Endothelial cell (in vitro differentiated cells): ENCODE measurements at regions not wholly inside any gene's neighbourhood (a gene's known extent, or its start where the extent isn't known, plus 50 kb on each side); places are given as distances from the start of the nearest gene placed in this dataset.

Source experiments
- DNase-seq: peaks from one replicate; pipeline ENCODE4 v3.0.0; 2021; ENCODE audit warnings: low spot score
- H3K27ac Mint-ChIP-seq: one replicate; pipeline ENCODE4 v1.8.0; 2021; ENCODE audit warnings: mixed read lengths, inconsistent platforms; ENCODE audit not compliant: unreplicated experiment
- H3K27me3 Mint-ChIP-seq: one replicate; pipeline ENCODE4 v1.8.0; 2021; ENCODE audit warnings: mild to moderate bottlenecking, moderate library complexity, mixed read lengths, inconsistent platforms; ENCODE audit not compliant: unreplicated experiment
- H3K36me3 Mint-ChIP-seq: one replicate; pipeline ENCODE4 v1.8.0; 2021; ENCODE audit warnings: mild to moderate bottlenecking, low read depth, mixed read lengths, inconsistent platforms; ENCODE audit not compliant: unreplicated experiment
- H3K4me1 Mint-ChIP-seq: one replicate; pipeline ENCODE4 v1.8.0; 2021; ENCODE audit warnings: mild to moderate bottlenecking, mixed read lengths, inconsistent platforms; ENCODE audit not compliant: unreplicated experiment
- H3K4me3 Mint-ChIP-seq: one replicate; pipeline ENCODE4 v1.8.0; 2021; ENCODE audit warnings: mild to moderate bottlenecking, mixed read lengths, inconsistent platforms; ENCODE audit not compliant: unreplicated experiment
- H3K9me3 Mint-ChIP-seq: one replicate; pipeline ENCODE4 v1.8.0; 2021; ENCODE audit warnings: mixed read lengths, inconsistent platforms; ENCODE audit not compliant: unreplicated experiment
- TF ChIP-seq, protein P1 (sequence below): fragments of 200-600 bp; sonication (generic); IDR thresholded peaks from one replicate; pipeline ENCODE4 v1.5.0; 2021; ENCODE audit warnings: antibody characterized with exemption; ENCODE audit not compliant: unreplicated experiment

DNA sequence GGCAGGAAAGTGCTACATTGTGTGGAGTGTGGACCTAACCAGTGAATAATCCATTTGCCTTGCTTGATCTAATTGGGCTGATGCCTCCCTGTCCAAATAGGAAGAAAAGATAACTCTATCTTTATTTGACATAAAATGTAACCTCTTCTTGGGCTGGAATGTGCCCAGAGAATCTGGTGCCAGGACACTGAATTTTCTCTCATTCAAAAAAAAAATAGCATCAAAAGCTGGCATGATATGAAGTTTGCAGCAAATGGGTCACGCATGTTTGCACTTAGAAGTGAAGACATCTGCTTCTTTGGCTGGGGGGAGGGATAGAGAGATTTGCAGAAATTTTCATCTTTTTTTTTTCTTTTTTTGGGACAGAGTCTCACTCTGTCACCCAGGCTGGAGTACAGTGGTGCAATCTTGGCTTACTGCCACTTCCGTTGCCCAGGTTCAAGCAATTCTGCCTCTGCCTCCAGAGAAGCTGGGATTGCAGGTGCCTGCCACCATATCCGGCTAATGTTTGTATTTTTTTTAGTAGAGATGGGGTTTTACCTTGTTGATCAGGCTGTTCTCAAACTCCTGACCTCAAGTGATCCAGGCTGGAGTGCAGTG lies 478.2 kb upstream of the EEF2KMT start:
- no peak overlapping the region for H3K27ac Mint-ChIP-seq
- no peaks in the 10 kb centered on the region for H3K4me1 Mint-ChIP-seq
- no peaks in the 10 kb centered on the region for H3K9me3 Mint-ChIP-seq
- H3K27me3 Mint-ChIP-seq = peaks cover 7% of the 10 kb centered on the region
- H3K36me3 Mint-ChIP-seq = no peaks in the 10 kb centered on the region
- TF ChIP-seq, protein P1, sequence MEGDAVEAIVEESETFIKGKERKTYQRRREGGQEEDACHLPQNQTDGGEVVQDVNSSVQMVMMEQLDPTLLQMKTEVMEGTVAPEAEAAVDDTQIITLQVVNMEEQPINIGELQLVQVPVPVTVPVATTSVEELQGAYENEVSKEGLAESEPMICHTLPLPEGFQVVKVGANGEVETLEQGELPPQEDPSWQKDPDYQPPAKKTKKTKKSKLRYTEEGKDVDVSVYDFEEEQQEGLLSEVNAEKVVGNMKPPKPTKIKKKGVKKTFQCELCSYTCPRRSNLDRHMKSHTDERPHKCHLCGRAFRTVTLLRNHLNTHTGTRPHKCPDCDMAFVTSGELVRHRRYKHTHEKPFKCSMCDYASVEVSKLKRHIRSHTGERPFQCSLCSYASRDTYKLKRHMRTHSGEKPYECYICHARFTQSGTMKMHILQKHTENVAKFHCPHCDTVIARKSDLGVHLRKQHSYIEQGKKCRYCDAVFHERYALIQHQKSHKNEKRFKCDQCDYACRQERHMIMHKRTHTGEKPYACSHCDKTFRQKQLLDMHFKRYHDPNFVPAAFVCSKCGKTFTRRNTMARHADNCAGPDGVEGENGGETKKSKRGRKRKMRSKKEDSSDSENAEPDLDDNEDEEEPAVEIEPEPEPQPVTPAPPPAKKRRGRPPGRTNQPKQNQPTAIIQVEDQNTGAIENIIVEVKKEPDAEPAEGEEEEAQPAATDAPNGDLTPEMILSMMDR = no peak
- H3K4me3 Mint-ChIP-seq = no peak overlapping the region
- no peak for DNase-seq

DNA sequence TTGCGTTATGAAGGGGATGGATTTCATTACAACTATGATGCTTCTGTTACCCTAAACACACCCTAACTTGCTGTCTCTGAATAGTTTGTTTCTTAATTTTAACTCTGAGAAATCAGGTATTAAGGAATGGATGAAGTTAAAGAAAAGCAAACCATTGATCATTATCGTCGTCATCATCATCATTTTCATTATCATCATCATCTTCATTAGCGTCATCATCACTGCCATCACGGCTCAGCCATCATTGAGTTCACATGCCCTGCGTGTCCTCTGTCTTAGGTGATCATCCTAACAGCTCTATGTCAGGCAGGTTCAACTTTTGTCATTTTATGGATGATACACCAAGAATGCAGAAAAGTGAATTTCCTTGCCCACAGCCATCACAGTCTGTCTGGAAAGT lies 477.5 kb upstream of the EEF2KMT start:
- Mint-ChIP-seq H3K4me3 (no peak overlapping the region), H3K4me1 (no peaks in the 10 kb centered on the region), H3K27me3 (peaks cover 7% of the 10 kb centered on the region), H3K9me3 (no peaks in the 10 kb centered on the region), H3K36me3 (no peaks in the 10 kb centered on the region), H3K27ac (no peak overlapping the region)
- TF ChIP-seq, protein P1 = no peak
- DNase-seq = no peak

DNA sequence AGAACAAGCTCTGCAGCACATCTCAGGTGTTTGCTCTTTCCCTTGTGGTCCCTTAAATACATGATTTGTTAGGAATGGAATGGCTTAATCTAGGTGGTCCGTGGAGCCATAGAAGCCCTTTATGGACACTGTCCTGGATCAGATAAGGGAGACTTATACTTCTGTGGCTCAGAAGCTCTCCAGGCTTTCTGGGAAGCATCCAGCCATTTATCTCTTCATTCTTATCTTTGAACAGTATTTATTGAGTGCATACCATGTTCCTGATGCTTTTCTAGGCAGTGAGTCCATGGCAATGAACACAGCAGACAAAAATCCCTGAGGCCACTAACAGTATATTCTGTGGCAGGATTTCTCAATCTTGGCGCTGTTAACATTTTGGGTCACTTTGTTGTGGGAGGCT lies 474.5 kb upstream of the EEF2KMT start:
- H3K4me3 Mint-ChIP-seq = no peak overlapping the region
- peaks cover 9% of the 10 kb centered on the region for H3K27me3 Mint-ChIP-seq
- DNase-seq = no peak
- no peaks in the 10 kb centered on the region for H3K9me3 Mint-ChIP-seq
- H3K4me1 Mint-ChIP-seq = no peaks in the 10 kb centered on the region
- H3K36me3 Mint-ChIP-seq = no peaks in the 10 kb centered on the region
- TF ChIP-seq, protein P1 = no peak
- no peak overlapping the region for H3K27ac Mint-ChIP-seq

DNA sequence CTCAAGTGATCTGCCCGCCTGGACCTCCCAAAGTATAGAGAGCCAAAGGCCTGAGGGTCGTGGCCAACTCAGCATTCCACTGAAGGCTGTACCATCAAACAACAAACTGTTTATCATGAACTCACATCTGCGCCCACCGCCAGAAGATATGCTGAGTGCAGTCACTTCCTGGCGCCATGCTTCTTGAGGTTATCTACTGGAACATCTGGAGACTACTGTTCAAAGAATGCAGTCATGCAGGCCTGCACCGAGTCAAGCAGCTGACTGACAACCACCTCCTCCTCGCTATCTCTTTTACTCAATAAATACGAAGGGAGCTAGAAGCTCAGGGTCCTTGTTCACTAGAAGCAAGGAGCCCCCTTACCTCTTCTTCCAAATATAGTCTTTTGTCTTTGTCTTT lies 473.9 kb upstream of the EEF2KMT start:
- Mint-ChIP-seq H3K27ac (no peak overlapping the region), H3K4me1 (no peaks in the 10 kb centered on the region), H3K9me3 (no peaks in the 10 kb centered on the region), H3K27me3 (peaks cover 9% of the 10 kb centered on the region), H3K4me3 (no peak overlapping the region), H3K36me3 (no peaks in the 10 kb centered on the region)
- no peak for DNase-seq
- TF ChIP-seq, protein P1 = no peak

DNA sequence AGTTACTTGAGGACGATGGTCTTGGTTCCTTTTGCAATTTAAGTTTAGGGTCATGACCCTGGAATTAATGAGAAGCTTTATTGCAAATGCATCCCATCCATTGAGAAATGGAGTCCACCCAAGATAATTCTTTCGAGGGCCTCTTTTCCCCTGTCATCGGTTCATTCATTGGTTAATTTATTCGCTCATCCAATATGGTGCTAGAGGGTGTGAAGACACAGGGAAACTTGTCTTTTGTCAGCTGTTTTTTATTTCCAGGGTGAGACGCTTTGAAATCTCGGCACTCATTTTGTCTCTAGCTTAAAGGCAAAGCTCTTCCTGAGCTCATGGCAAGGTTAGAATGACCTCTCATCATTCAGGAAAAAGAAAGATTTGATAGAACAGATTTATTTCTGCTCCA lies 464.2 kb upstream of the EEF2KMT start:
- H3K4me3 Mint-ChIP-seq = no peak overlapping the region
- H3K9me3 Mint-ChIP-seq = no peaks in the 10 kb centered on the region
- peaks cover 6% of the 10 kb centered on the region for H3K27me3 Mint-ChIP-seq
- no peak overlapping the region for H3K27ac Mint-ChIP-seq
- TF ChIP-seq, protein P1 = no peak
- DNase-seq = no peak
- no peaks in the 10 kb centered on the region for H3K4me1 Mint-ChIP-seq
- H3K36me3 Mint-ChIP-seq = no peaks in the 10 kb centered on the region
